HG03280 (cell line): ENCODE measurements at regions not wholly inside any gene's neighbourhood (a gene's known extent, or its start where the extent isn't known, plus 50 kb on each side); places are given as distances from the start of the nearest gene placed in this dataset.

Source experiments
- ATAC-seq: cut with Tn5 transposase; IDR thresholded peaks from one replicate; pipeline ENCODE4 v1.9.1; 2021; ENCODE audit warnings: mild to moderate bottlenecking, moderate library complexity; ENCODE audit not compliant: unreplicated experiment

GRCh38 chr2:20111311-20112131 is 60.1 kb upstream of the LAPTM4A start:
- ATAC-seq = no peak

GRCh38 chr2:20110876-20111275 is 59.4 kb upstream of the LAPTM4A start:
- no peak for ATAC-seq

GRCh38 chr2:20110383-20110782 is 59.0 kb upstream of the LAPTM4A start:
- no peak for ATAC-seq

- no peak for ATAC-seq
Measured at GRCh38 chr2:20108655-20109396, 57.4 kb upstream of the LAPTM4A start.

- no peak for ATAC-seq
Measured at GRCh38 chr2:20107776-20108175, 56.3 kb upstream of the LAPTM4A start.

GRCh38 chr2:20107352-20107751 is 55.9 kb upstream of the LAPTM4A start:
- no peak for ATAC-seq

GRCh38 chr2:20106746-20107145 is 55.3 kb upstream of the LAPTM4A start:
- no peak for ATAC-seq

GRCh38 chr2:20104900-20105545 is 53.6 kb upstream of the LAPTM4A start:
- no peak for ATAC-seq

- no peak for ATAC-seq
Measured at GRCh38 chr2:20103530-20103929, 52.1 kb upstream of the LAPTM4A start.
